ENCODE measurements at regions not wholly inside any gene's neighbourhood (a gene's known extent, or its start where the extent isn't known, plus 50 kb on each side); places are given as distances from the start of the nearest gene placed in this dataset.
"Not testable (repeated sequence)": the region's sequence is repeated elsewhere in the genome, so short reads cannot be mapped to it uniquely, and the experiment has no call there.

GRCh38 chr5:39639618-39640089 is 214.9 kb upstream of the DAB2 start:
- no peak for DNase-seq (ENCODE audit: extremely low read depth, low read depth, low spot score)

- DNase-seq (ENCODE audit: extremely low read depth, low read depth, low spot score), result no peak
Observed at GRCh38 chr5:39638813-39639212, 214.0 kb upstream of the DAB2 start.

- no peak for DNase-seq (ENCODE audit: extremely low read depth, low read depth, low spot score)
Observed at GRCh38 chr5:39633057-39633456, 208.3 kb upstream of the DAB2 start.

GRCh38 chr5:39631958-39632357 is 207.2 kb upstream of the DAB2 start:
- DNase-seq (ENCODE audit: extremely low read depth, low read depth, low spot score), result no peak

- DNase-seq (ENCODE audit: extremely low read depth, low read depth, low spot score), result no peak
Observed at GRCh38 chr5:39629946-39630345, 205.2 kb upstream of the DAB2 start.

GRCh38 chr5:39628348-39628747 is 203.6 kb upstream of the DAB2 start:
- DNase-seq (ENCODE audit: extremely low read depth, low read depth, low spot score), result no peak

GRCh38 chr5:39624890-39625289 is 200.1 kb upstream of the DAB2 start:
- DNase-seq (ENCODE audit: extremely low read depth, low read depth, low spot score), result no peak

- no peak for DNase-seq (ENCODE audit: extremely low read depth, low read depth, low spot score)
Observed at GRCh38 chr5:39624268-39624886, 199.6 kb upstream of the DAB2 start.

- no peak for DNase-seq (ENCODE audit: extremely low read depth, low read depth, low spot score)
Observed at GRCh38 chr5:39623291-39623865, 198.6 kb upstream of the DAB2 start.

- no peak for DNase-seq (ENCODE audit: extremely low read depth, low read depth, low spot score)
Observed at GRCh38 chr5:39622281-39622680, 197.5 kb upstream of the DAB2 start.

GRCh38 chr5:39619168-39619818 is 194.5 kb upstream of the DAB2 start:
- DNase-seq (ENCODE audit: extremely low read depth, low read depth, low spot score), result no peak

GRCh38 chr5:39618391-39618790 is 193.6 kb upstream of the DAB2 start:
- DNase-seq (ENCODE audit: extremely low read depth, low read depth, low spot score), result no peak

- DNase-seq (ENCODE audit: extremely low read depth, low read depth, low spot score), result no peak
Observed at GRCh38 chr5:39616131-39616530, 191.4 kb upstream of the DAB2 start.

GRCh38 chr5:39611076-39611475 is 186.3 kb upstream of the DAB2 start:
- DNase-seq (ENCODE audit: extremely low read depth, low read depth, low spot score), result not testable (repeated sequence)

- no peak for DNase-seq (ENCODE audit: extremely low read depth, low read depth, low spot score)
Observed at GRCh38 chr5:39608024-39608423, 183.2 kb upstream of the DAB2 start.

- DNase-seq (ENCODE audit: extremely low read depth, low read depth, low spot score), result no peak
Observed at GRCh38 chr5:39606591-39606990, 181.8 kb upstream of the DAB2 start.

GRCh38 chr5:39605588-39606575 is 181.1 kb upstream of the DAB2 start:
- DNase-seq (ENCODE audit: extremely low read depth, low read depth, low spot score), result no peak

GRCh38 chr5:39605145-39605544 is 180.4 kb upstream of the DAB2 start:
- no peak for DNase-seq (ENCODE audit: extremely low read depth, low read depth, low spot score)

- no peak for DNase-seq (ENCODE audit: extremely low read depth, low read depth, low spot score)
Observed at GRCh38 chr5:39604491-39604890, 179.7 kb upstream of the DAB2 start.

- no peak for DNase-seq (ENCODE audit: extremely low read depth, low read depth, low spot score)
Observed at GRCh38 chr5:39599721-39600431, 175.1 kb upstream of the DAB2 start.

Data from glomerular endothelial cell (primary cell).